ENCODE measurements at regions not wholly inside any gene's neighbourhood (a gene's known extent, or its start where the extent isn't known, plus 50 kb on each side); places are given as distances from the start of the nearest gene placed in this dataset.

GRCh38 chr20:51134405-51134804 is 111.5 kb upstream of the KCNG1 start:
- Histone ChIP-seq H3K4me1 (no peaks in the 10 kb centered on the region), H3K27me3 (peaks cover 12% of the 10 kb centered on the region), H3K4me3 (no peak overlapping the region), H3K9me3 (no peaks in the 10 kb centered on the region), H3K36me3 (no peaks in the 10 kb centered on the region), H3K27ac (no peak overlapping the region)
- TF ChIP-seq POLR2AphosphoS5 (IDR thresholded peaks at IDR 0.05) (no peak), POLR2A (IDR thresholded peaks at IDR 0.05) (no peak), EP300 (IDR thresholded peaks at IDR 0.05) (no peak)
- TF ChIP-seq, protein P1, sequence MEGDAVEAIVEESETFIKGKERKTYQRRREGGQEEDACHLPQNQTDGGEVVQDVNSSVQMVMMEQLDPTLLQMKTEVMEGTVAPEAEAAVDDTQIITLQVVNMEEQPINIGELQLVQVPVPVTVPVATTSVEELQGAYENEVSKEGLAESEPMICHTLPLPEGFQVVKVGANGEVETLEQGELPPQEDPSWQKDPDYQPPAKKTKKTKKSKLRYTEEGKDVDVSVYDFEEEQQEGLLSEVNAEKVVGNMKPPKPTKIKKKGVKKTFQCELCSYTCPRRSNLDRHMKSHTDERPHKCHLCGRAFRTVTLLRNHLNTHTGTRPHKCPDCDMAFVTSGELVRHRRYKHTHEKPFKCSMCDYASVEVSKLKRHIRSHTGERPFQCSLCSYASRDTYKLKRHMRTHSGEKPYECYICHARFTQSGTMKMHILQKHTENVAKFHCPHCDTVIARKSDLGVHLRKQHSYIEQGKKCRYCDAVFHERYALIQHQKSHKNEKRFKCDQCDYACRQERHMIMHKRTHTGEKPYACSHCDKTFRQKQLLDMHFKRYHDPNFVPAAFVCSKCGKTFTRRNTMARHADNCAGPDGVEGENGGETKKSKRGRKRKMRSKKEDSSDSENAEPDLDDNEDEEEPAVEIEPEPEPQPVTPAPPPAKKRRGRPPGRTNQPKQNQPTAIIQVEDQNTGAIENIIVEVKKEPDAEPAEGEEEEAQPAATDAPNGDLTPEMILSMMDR (IDR thresholded peaks at IDR 0.05), result no peak
- ATAC-seq, result no peak
- 64 to 82% methylated on average over 5 to 6 of the region's 6 CpGs for WGBS, 2 donors (ENCODE audit: low coverage in 1 of 2)

DNA sequence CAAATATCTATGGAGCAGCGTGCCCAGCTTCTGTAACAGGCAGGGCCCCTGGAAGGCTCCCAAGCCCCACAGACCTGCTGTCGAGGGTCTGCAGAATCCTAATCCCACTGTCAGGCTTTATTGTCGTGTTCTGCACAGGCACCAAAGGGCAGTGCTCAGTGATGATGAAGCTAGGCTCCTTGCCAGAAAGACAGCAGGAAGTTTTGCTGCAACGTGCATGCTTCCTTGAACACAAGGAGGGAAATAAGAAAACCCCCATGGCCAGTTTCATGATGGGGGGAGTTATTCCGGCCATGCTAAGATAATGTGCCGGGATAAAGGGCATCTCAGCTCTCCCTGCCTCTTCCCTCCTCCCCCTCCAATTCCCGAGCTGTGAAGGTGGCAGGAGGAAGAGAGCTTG is 109.4 kb upstream of the KCNG1 start:
- no peak for ATAC-seq
- WGBS, 2 donors (ENCODE audit: low coverage in 1 of 2), result 17 to 33% methylated on average over 1 to 3 of the region's 7 CpGs
- Histone ChIP-seq H3K27ac (no peak overlapping the region), H3K36me3 (no peaks in the 10 kb centered on the region), H3K4me1 (no peaks in the 10 kb centered on the region), H3K27me3 (peaks cover 12% of the 10 kb centered on the region), H3K4me3 (no peak overlapping the region), H3K9me3 (no peaks in the 10 kb centered on the region)
- no peak for TF ChIP-seq EP300 (IDR thresholded peaks at IDR 0.05)
- TF ChIP-seq, protein P1 (IDR thresholded peaks at IDR 0.05), result no peak
- TF ChIP-seq POLR2AphosphoS5 (IDR thresholded peaks at IDR 0.05), result no peak
- no peak for TF ChIP-seq POLR2A (IDR thresholded peaks at IDR 0.05)

- no peak for TF ChIP-seq EP300 (IDR thresholded peaks at IDR 0.05)
- TF ChIP-seq POLR2A (IDR thresholded peaks at IDR 0.05), result no peak
- TF ChIP-seq, protein P1 (IDR thresholded peaks at IDR 0.05), result no peak
- no peak for TF ChIP-seq POLR2AphosphoS5 (IDR thresholded peaks at IDR 0.05)
- 63% methylated on average over 1 of the region's 1 CpG; no CpG with 5 or more reads in 1 of the 2 donors for WGBS, 2 donors (ENCODE audit: low coverage in 1 of 2)
- Histone ChIP-seq H3K4me1 (no peaks in the 10 kb centered on the region), H3K27ac (no peak overlapping the region), H3K36me3 (no peaks in the 10 kb centered on the region), H3K27me3 (peaks cover 12% of the 10 kb centered on the region), H3K9me3 (no peaks in the 10 kb centered on the region), H3K4me3 (no peak overlapping the region)
- ATAC-seq, result no peak
These were observed 108.9 kb upstream of the KCNG1 start for GRCh38 chr20:51131811-51132210.

GRCh38 chr20:51129147-51129776 is 106.4 kb upstream of the KCNG1 start:
- ATAC-seq, result no peak
- no peak overlapping the region for H3K27ac ChIP-seq
- 32% methylated on average over 7 of the region's 7 CpGs; no CpG with 5 or more reads in 1 of the 2 donors for WGBS, 2 donors (ENCODE audit: low coverage in 1 of 2)
- no peaks in the 10 kb centered on the region for H3K36me3 ChIP-seq
- H3K9me3 ChIP-seq, result no peaks in the 10 kb centered on the region
- H3K4me1 ChIP-seq, result peaks cover 0 to 16% (median 0%) of the 10 kb centered on the region in 3 donors
- no peak overlapping the region for H3K4me3 ChIP-seq
- TF ChIP-seq, protein P1 (IDR thresholded peaks at IDR 0.05), result no peak
- TF ChIP-seq POLR2A (IDR thresholded peaks at IDR 0.05) (no peak), POLR2AphosphoS5 (IDR thresholded peaks at IDR 0.05) (peak; percentile 41), EP300 (IDR thresholded peaks at IDR 0.05) (no peak)
- H3K27me3 ChIP-seq, result peaks cover 12% of the 10 kb centered on the region

DNA sequence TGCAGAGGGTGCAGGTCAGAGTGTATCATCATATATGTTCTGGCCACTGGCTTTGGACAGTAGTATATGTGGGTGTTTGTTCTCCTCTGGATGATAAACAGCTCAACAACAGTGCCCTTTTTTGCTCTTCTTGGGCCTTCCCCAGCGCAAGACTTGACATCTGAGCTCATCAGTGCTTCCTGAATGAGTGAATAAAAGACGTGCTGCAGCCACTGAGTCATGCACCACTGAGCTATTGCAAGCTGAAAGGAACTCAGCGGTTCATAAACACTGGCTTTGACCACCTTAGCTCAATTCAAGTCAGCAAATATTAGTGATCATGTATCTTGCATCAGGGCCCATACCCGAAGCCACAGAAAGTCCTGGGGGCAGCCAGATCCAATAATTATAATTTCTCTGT is 105.3 kb upstream of the KCNG1 start:
- H3K4me1 ChIP-seq, result peaks cover 0 to 19% (median 0%) of the 10 kb centered on the region in 3 donors
- TF ChIP-seq POLR2A (IDR thresholded peaks at IDR 0.05) (no peak), EP300 (IDR thresholded peaks at IDR 0.05) (no peak), POLR2AphosphoS5 (IDR thresholded peaks at IDR 0.05) (no peak)
- TF ChIP-seq, protein P1 (IDR thresholded peaks at IDR 0.05), result no peak
- WGBS, 2 donors (ENCODE audit: low coverage in 1 of 2), result 80% methylated on average over 2 of the region's 4 CpGs; no CpG with 5 or more reads in 1 of the 2 donors
- H3K27me3 ChIP-seq, result peaks cover 12% of the 10 kb centered on the region
- H3K36me3 ChIP-seq, result no peaks in the 10 kb centered on the region
- H3K9me3 ChIP-seq, result no peaks in the 10 kb centered on the region
- no peak for ATAC-seq
- H3K4me3 ChIP-seq, result no peak overlapping the region
- no peak overlapping the region for H3K27ac ChIP-seq
